ENCODE measurements at regions not wholly inside any gene's neighbourhood (a gene's known extent, or its start where the extent isn't known, plus 50 kb on each side); places are given as distances from the start of the nearest gene placed in this dataset.

DNA sequence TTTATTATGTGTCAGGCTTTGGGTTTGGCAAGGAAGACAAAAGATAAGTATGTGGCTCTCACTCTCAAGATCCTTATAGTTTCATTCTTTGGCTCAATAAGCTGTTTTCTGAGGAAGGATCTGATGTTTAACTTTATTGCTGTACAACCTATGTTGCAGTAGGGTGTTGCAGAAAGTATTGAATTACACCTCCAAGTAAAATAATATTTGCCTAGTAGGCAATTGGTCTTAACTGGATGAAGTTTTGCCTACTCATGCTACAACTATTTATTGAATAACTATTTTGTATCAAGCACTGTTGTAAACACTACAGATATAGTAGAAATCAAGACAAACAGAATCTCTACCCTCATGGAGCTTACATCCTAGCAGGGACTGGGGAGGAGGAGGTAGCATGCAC lies 169.7 kb downstream of the TAF11L14 start:
- TF ChIP-seq ZNF8 (CRISPR knock-in tag; IDR thresholded peaks at IDR 0.05) (no peak), ZC3H10 (CRISPR knock-in tag; IDR thresholded peaks at IDR 0.05) (no peak), ARNTL (CRISPR knock-in tag; IDR thresholded peaks at IDR 0.05; ENCODE audit: borderline replicate concordance, low read depth) (no peak), OSR1 (CRISPR knock-in tag; IDR thresholded peaks at IDR 0.05) (no peak), BACH2 (CRISPR knock-in tag; IDR thresholded peaks at IDR 0.05; ENCODE audit: borderline replicate concordance) (no peak)
- no peak for ATAC-seq

DNA sequence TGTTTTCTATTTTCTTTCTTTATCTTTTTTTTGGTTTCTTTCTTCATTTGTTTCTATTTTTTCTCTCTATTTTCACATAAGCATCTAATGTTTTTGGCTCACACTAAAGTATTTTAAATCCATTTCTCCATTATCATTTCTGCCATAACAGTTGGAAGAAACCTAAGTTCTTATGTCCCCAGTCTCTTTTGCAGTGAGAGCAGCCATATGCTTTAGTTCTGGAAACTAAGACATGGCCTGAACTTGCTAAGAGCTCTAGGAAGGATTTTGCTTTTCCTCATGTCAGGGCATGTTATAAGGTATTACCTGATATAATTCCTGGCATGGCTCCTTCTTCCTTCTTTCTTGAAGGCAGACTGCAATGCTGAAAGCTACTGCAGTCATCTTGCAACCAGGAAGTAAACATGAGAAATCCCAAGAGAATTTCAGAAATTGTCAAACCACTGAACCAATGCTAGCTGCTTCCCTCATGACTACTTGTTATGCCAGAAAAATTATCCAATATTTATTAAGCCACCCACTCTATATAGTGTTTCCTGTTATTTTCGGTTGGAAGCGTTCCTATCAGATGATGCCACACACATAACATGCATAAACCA lies 171.1 kb downstream of the TAF11L14 start:
- no peak for ATAC-seq
- TF ChIP-seq OSR1 (CRISPR knock-in tag; IDR thresholded peaks at IDR 0.05) (no peak), ZNF565 (CRISPR knock-in tag; conservative IDR thresholded peaks at IDR 0.05; ENCODE audit: low read depth) (no peak), TSHZ2 (CRISPR knock-in tag; IDR thresholded peaks at IDR 0.05) (no peak), ZFP30 (CRISPR knock-in tag; IDR thresholded peaks at IDR 0.05) (no peak), ARNTL (CRISPR knock-in tag; IDR thresholded peaks at IDR 0.05; ENCODE audit: borderline replicate concordance, low read depth) (no peak), TCF4 (CRISPR knock-in tag; IDR thresholded peaks at IDR 0.05; ENCODE audit: borderline replicate concordance) (no peak), ZC3H10 (CRISPR knock-in tag; IDR thresholded peaks at IDR 0.05) (no peak)

- no peak for ATAC-seq
- TF ChIP-seq, protein P1, sequence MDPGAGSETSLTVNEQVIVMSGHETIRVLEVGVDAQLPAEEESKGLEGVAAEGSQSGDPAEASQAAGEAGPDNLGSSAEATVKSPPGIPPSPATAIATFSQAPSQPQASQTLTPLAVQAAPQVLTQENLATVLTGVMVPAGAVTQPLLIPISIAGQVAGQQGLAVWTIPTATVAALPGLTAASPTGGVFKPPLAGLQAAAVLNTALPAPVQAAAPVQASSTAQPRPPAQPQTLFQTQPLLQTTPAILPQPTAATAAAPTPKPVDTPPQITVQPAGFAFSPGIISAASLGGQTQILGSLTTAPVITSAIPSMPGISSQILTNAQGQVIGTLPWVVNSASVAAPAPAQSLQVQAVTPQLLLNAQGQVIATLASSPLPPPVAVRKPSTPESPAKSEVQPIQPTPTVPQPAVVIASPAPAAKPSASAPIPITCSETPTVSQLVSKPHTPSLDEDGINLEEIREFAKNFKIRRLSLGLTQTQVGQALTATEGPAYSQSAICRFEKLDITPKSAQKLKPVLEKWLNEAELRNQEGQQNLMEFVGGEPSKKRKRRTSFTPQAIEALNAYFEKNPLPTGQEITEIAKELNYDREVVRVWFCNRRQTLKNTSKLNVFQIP (CRISPR knock-in tag; IDR thresholded peaks at IDR 0.05; ENCODE audit: borderline replicate concordance, low read depth): no peak
- no peak for TF ChIP-seq ZC3H10 (CRISPR knock-in tag; IDR thresholded peaks at IDR 0.05)
- no peak for TF ChIP-seq ZNF70 (CRISPR knock-in tag; IDR thresholded peaks at IDR 0.05)
- no peak for TF ChIP-seq ZFP3 (CRISPR knock-in tag; IDR thresholded peaks at IDR 0.05)
- TF ChIP-seq TOX (CRISPR knock-in tag; IDR thresholded peaks at IDR 0.05; ENCODE audit: borderline replicate concordance): no peak
- no peak for TF ChIP-seq CSDC2 (CRISPR knock-in tag; IDR thresholded peaks at IDR 0.05)
- no peak for TF ChIP-seq RARB (CRISPR knock-in tag; IDR thresholded peaks at IDR 0.05)
- no peak for TF ChIP-seq ESRRG (CRISPR knock-in tag; IDR thresholded peaks at IDR 0.05)
- no peak for TF ChIP-seq OSR1 (CRISPR knock-in tag; IDR thresholded peaks at IDR 0.05)
- no peak for TF ChIP-seq CREB5 (CRISPR knock-in tag; IDR thresholded peaks at IDR 0.05; ENCODE audit: low read depth)
- no peak for TF ChIP-seq TSHZ2 (CRISPR knock-in tag; IDR thresholded peaks at IDR 0.05)
- TF ChIP-seq, protein P2, sequence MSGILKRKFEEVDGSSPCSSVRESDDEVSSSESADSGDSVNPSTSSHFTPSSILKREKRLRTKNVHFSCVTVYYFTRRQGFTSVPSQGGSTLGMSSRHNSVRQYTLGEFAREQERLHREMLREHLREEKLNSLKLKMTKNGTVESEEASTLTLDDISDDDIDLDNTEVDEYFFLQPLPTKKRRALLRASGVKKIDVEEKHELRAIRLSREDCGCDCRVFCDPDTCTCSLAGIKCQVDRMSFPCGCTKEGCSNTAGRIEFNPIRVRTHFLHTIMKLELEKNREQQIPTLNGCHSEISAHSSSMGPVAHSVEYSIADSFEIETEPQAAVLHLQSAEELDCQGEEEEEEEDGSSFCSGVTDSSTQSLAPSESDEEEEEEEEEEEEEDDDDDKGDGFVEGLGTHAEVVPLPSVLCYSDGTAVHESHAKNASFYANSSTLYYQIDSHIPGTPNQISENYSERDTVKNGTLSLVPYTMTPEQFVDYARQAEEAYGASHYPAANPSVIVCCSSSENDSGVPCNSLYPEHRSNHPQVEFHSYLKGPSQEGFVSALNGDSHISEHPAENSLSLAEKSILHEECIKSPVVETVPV (CRISPR knock-in tag; IDR thresholded peaks at IDR 0.05): no peak
- TF ChIP-seq ZNF565 (CRISPR knock-in tag; conservative IDR thresholded peaks at IDR 0.05; ENCODE audit: low read depth): no peak
- TF ChIP-seq ARNTL (CRISPR knock-in tag; IDR thresholded peaks at IDR 0.05; ENCODE audit: borderline replicate concordance, low read depth): no peak
- no peak for TF ChIP-seq ZNF8 (CRISPR knock-in tag; IDR thresholded peaks at IDR 0.05)
- TF ChIP-seq PPARA (CRISPR knock-in tag; IDR thresholded peaks at IDR 0.05; ENCODE audit: borderline replicate concordance): no peak
- no peak for TF ChIP-seq SNAI2 (CRISPR knock-in tag; IDR thresholded peaks at IDR 0.05)
- no peak for TF ChIP-seq TCF4 (CRISPR knock-in tag; IDR thresholded peaks at IDR 0.05; ENCODE audit: borderline replicate concordance)
These were observed 172.7 kb downstream of the TAF11L14 start for GRCh38 chr5:17806818-17807468.
